ENCODE measurements at regions not wholly inside any gene's neighbourhood (a gene's known extent, or its start where the extent isn't known, plus 50 kb on each side); places are given as distances from the start of the nearest gene placed in this dataset.

- TF ChIP-seq POLR2A (IDR thresholded peaks at IDR 0.05), result no peak
- no peak for TF ChIP-seq CTCF (IDR thresholded peaks at IDR 0.05)
These were observed 340.7 kb upstream of the DNAJC19 start for GRCh38 chr3:181330257-181330656.

All from testis (tissue), 2 donors.